Activated CD8-positive, alpha-beta memory T cell treated with anti-CD3 and anti-CD28 coated beads, Interleukin-2, amount 50 U/mL, for 48 hours (primary cell): ENCODE measurements at regions not wholly inside any gene's neighbourhood (a gene's known extent, or its start where the extent isn't known, plus 50 kb on each side); places are given as distances from the start of the nearest gene placed in this dataset.

Source experiments
- DNase-seq: peaks from one replicate; pipeline ENCODE4 v3.0.0-alpha.2; 2020

DNA sequence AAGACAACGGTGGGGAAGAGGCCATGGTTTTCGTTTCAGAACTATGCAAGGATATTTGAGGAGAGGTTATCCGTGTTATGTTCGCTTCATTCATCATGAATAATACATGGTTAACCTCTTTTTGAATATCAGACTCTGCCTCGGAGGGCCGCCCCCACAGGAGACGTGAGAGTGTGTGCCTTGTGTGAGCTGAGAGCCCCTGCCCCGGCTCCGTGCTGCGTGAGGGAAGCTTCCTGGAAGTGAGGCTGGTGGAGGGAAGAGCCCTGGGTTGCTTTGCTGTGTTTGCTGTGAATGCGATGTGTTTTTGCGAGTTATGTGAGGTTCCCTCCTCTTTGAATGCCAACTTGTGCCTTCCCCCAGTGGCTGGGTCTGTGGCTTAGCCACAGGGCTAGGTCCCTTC, 146.0 kb upstream of the RTL1 start:
- no peak for DNase-seq

DNA sequence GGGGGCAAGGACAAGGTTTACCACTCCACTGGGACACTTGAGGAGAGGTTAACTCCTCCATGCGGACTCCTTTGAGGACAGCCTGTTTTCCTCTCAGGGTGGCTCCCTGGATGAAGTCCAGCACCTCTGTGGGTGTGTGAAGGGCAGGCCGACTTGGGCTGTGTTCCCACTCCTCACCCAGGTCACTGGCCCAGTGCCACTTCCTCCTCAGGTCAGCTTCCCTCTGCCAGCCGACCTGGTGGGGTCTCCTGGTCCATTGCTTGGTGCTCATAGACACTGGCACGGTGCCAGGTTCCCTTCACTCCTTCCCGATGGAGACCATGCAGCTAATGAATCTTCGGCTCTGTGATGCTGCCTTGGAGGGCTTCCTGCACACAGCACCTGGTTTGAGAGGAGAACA, 146.4 kb upstream of the RTL1 start:
- no peak for DNase-seq

DNA sequence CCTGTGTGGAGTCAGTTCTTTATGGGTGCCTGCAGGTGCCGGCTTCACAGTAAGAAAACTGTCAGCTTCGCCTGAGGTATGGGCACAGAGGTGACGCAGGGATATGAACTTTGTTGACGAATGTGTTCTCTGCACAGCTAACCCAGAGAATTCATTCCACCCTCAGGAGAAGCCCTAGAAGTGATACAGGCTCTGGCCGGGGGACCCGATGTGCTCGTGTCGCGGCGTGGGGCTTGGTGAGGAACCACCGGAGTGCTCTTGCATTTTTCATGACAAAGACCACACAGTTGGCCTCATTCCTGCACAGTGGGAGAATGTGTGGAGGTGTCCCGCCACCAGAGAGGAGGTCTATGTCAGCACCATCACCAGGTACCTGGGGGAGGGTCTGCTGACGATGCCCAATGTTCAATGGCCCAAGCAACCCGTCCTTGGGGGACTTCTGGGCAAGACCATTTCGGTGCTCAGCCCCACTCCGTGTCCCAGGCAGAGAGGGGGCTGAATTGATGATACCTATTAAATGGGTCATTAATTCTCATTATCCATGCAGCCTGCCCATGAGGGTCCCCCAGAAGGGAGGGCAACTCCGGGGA, 147.5 kb upstream of the RTL1 start:
- no peak for DNase-seq

DNA sequence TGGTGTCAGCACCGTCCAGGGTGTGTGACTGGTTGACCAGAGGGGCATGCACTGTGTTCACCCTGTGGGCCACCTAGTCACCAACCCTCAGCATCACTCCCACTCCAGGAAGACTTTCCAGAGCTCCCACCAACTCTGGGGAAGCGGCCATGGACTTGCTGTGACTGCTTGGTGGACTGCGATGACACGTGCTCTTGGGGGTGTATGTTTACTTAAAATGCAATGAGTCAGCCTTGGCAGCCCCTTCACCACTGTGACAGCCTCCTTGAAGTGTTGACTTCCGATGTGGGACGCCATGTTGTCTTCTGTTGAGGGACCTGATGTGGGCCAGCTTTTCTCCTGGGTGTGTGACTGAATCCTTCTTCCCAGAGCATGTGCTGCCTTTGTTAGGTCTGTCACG, 151.1 kb upstream of the RTL1 start:
- no peak for DNase-seq

DNA sequence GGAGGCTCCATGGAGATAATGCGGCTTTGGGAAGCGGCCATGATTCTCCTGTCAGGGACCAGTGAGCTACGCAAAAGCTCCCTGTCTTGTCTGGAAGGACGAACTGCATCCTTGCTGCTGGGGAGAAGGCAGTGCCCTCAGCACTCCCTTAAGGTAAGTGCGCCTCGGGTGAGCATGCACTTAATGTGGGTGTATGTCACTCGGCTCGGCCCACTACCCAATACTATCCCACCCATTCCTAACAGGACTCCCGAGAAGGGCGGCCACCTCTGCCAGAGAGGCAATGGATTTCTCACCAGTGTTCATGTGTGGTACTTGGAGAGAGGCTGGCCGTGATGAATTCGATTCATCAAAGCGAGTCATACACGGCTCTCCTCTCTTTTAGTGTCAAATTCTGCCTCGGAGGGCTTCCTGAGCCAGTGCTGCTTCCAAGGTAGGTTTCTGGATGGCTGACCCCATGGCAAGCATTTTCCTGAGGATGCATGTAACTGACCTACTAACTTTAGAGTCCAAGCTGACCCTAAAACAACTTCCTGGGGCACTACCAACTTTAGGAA, 151.7 kb upstream of the RTL1 start:
- DNase-seq: no peak

DNA sequence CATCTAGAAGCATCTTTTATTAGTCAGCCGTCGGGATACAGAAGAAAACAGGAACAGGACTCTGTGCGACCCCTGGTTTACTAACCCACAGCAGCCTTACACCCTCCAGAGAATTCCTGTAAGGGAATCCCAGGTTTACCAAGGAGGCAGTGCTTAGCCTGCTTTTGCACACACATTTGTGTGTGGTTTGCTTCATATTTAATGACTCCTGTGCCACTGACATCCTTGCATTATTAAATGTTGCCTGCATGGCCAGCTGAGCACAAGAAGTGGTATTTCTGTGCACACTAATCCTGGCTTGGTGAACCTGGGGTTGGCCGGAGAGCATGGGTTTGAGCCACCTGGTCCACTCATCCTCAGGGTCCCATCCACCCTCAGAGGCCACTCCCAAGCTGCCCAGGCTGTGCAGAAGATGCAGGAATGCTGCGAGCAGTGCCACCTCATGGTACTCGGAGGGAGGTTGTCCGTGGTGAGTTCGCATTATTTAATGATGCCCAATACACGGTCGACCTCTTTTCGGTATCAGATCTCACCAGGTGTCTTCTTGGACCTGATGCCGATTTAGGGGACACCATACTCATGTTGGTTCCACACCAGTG, 152.4 kb upstream of the RTL1 start:
- DNase-seq: no peak

DNA sequence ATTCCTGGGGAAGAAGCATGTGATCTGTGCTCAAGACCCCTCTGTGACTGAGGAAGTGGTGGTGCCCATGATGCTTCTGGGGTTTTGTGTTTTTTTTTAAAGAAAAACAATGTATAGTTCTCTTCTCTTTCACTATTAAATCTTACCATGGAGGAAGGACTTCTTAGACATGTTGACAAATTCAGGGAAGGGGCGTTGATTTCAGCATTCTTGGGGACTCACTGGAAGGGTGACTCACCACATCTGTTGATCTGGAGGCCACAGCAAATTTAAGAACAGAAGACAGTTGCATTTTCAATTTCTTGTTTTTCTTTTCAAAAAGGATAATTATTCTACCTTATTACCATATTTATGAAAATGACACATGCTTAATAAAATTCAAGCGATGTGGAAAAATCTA, 152.9 kb upstream of the RTL1 start:
- DNase-seq: no peak

DNA sequence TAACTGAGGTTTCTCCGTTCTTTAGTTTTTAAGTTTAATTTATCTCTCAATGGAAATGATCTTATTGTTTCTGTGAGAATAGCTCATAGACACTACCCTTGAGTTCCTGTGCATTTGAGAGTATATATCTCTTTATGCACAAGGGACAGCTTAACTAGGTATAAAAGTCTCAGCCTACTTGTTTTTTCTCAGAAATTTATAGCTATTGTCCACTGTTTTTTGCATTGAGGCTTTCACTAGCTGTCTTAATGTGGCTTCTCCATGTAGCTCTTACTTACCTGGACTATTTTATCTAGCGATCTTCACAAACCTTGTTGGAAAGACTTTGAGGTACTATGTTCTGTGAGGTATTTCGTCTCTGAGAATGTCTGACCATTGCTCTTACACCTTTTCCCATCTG, 153.9 kb upstream of the RTL1 start:
- no peak for DNase-seq

DNA sequence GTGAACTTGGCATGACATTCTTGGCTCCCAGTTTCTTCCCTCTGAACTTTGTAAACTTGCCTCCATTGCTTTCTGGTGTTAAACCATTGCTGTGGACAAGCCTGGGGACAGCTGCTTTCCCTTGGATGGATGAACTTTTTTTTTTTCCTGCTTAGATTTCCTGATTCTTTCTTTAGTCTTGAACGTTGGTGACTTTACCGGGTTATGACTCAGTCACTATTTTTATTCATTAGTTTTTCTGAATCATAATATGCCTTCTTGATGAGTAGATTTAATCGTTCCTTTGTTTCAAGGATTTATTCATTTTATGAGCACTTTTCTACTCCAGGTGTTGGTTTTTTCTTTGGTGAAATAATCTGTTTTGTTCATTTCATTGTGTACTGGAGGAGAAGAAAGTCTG, 155.0 kb upstream of the RTL1 start:
- no peak for DNase-seq

DNA sequence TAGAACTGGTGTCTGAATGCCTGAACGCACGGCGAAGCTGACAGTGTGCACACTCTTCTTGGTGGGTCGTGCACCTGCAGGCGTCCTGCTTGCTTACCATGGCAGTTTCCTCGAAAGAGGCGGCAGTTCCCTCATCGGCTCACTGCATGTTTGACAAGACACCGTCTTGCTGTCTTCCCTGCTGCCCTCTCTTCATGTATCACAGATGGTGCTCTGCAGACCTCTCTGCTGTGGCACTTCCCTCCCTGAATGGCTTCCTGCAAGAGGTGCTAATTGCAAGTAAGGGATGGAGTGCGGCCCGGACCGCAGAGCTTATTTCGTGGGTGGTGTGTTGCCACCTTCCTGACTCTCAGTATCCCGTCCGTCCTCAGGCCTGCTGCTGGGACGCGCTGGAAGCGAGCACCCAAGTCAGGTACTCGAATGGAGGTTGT, 156.7 kb upstream of the RTL1 start:
- DNase-seq: no peak

DNA sequence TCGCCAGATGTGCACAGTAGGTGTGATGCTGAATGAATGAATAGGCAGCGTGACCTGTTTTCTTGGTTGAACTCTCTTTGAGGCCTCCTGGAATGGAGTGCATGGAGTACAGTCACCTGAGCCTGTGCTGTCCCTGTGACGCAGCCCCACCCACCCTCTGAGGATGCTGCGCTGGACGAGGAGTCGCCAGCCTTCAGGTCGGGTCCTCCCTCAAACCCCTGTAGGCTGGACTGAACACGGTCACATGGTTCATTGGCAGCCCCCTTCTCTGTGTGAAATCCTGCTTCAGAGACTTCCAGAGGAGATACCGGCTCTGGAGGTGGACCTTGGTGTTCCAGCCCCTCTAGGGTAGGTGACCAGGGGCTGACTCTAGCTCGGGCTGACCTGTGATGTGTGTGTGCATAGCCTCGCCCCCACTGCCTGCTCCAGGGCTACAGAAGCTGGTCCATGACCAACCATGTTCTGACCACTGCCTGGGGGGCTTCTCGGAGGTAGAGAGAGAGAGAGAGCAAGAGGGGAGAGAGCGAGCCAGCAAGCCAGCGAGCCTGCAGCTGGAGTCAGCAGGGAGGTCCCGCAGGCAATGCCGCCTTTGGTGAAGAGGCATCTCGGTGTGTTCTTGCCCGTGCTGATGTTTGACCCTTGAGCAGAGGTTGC, 158.0 kb upstream of the RTL1 start:
- DNase-seq: no peak

DNA sequence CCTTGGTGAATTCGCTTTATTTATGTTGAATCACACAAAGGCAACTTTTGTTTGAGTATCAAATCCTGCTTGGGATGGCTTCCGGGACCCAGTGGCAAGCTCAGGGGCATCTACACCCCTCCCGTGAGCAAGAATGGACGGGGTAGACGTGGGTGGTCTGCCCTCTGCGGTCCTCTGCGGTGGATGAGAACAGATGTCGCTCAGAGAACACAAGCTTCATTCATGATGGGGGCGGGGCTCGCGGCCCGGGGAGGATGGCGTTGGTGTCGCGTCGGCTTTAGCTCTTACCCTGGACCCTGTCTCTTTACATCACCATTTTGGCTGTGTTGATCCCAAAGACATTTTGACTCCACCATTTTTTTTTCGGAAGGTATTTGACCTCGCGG, 158.5 kb upstream of the RTL1 start:
- DNase-seq: no peak

DNA sequence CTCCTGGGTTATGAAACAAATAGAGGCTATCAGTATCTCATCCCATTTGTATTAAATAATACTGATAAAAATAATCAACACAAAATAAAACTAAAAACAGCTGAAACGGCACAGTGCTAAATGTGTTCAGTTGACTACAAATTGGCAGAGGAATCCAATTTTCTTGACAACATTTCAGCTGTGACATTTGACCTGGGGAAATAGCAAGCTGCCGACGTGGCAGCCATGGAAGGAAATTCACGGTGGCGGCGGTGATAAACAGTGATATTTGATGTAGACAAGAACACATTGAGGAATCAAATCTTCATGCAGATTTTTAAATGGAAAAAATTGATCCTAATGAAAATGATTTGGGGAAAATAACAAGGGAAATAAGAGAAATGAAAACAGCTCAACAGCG, 159.1 kb upstream of the RTL1 start:
- no peak for DNase-seq

DNA sequence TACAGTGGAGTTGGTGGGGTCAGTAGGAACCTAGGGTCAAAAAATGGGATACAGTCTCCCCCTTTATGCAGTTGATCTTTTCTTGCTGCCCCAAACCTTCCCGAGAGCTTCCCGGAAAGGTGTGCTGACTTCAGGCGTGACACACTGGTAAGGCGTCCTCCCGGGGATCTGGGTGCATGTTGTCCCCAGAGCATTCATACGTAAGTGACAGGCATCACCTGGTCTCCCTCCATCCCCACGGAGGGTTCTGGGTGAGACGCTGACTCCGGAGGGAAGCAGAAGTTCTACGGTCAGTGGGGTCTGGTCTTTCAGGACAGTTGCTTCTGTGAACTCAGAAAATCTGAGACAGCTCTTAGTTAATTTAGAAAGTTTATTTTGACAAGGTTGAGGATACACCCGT, 159.6 kb upstream of the RTL1 start:
- DNase-seq: no peak

DNA sequence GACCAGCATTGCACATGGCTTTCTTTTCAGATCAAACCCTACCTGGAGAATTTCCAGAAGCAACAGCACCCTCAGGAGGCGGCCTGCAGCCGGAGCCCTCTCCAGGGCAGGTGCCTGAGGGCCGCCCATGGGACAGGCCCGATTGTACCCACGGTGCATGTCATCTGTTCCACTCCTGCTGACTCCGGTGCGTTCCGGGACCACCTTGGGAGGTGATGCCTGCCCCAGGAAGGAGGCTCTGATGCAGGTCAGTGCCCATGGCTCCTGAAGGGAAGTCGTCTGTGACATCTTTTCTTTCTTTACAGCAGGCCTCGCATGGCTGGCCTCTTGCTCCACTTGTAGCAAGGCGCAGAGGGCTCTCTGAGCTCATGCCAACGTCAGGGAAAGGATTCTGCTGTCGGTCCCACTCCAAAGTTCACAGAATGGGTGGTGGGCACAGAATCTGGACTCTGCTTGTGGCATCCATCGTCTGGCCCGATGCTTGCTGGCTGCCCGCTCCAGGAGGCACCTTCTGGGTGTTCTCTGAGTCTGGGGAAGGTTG, 160.7 kb upstream of the RTL1 start:
- DNase-seq: no peak

DNA sequence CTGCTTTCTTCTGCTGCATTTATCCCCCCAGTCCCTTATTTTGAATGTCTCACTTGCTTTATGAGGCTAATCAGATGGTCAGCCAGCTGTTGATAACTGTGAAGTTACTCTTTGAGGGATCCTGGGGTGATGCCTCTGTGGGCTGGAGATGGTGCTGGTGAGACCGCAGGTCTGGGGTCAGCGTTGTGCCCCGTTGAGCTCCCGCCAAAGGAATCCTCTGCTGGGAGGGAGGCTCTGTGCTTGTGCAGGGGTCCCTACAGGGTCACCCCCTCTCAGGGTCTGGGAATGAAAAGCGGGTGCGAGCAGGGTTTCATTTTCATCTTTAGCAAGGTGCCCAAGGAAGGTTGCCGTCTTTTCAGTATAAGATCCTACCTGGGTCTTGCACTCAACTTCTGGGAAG, 161.2 kb upstream of the RTL1 start:
- DNase-seq: no peak

DNA sequence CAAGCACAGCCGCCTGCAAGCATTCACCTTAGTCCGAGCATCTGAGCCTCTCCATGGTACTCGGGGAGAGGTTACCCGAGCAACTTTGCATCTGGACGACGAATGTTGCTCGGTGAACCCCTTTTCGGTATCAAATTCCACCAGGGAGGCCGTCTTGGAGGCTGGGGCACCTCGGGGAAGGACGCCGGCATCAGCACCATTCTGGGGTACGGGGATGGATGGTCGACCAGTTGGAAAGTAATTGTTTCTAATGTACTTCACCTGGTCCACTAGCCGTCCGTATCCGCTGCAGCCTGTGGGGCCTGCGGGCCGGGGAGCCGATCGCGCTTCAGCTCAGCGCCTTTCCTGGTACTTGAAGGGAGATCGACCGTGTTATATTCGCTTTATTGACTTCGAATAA, 161.7 kb upstream of the RTL1 start:
- DNase-seq: no peak

DNA sequence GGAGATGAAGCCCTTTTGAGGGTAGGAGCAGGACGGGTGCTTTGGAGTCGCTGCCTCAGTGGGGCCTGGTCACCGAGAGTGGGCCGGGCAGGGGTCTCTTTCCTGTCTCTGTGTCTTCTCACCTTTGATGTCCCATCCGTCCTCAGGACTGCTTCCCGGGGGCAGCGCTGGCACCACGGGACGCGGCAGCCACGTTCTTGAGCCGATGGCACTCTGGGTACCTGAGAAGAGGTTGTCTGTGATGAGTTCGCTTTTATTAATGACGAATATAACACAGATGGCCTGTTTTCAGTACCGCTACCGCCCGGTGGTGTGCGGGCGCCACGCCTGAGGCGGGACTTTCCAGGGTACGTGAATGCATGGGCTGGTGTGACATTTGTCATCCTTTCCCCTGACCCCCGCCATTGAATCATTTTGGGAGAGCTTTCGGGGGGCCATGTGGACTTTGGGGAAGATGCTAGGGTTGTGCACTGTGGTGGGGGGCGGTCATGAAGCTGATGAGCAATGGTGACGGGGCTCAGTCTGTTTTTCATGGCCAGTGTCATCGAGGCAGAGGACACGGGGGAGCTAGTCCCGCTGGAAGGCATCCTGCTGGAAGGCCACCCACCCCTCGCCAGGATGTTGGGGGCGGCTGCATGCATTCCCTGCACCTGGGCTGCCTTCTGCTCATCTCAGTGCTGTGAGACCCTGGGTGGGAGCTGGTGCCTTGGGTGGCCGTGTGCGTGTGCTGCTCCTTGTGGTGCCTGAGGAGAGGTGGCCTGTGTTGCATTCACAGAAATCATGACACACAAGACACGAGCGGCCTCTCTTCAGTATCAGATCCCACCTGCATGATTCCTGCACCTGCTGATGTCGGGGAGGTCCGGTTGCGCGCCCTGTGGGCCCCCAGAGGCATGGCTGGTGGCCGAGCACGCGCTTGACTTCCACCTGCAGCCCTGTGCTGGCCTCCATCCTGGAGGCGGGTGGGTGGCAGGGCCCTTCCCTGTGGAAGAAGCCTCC, 162.5 kb upstream of the RTL1 start:
- no peak for DNase-seq

DNA sequence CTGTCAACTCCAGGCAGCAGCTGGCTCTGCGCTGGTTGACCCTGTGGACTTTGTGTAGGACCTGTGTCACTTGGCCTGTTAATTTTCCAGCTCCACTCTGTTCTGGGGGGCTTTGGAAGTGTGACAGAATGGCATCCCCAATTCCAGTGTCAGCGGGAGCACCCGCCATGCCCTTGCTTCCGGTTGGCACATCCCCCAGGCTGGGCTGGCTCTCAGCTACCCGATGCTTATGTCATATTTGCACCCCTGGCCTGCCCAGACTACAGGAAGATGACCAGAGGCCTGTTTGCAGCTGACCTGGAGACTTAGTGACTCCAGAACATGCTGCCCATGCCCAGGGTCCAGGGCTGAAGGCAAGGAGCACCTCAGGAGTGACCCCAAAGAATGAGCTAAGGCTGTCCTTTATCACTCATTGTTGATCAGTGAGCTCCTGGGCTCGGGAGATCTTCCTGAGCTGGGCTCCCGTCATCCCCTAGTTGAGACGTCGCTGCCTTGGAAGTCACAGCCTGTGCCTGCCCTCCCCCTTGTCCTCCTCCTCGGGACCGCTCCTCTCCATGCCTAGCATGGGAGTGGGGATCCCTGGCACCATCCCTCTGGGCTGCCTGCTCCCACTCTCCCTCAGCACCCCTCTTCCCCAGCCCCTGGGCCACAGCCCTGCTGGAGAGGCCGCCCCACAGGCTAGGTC, 163.4 kb upstream of the RTL1 start:
- peak; percentile 4 for DNase-seq

DNA sequence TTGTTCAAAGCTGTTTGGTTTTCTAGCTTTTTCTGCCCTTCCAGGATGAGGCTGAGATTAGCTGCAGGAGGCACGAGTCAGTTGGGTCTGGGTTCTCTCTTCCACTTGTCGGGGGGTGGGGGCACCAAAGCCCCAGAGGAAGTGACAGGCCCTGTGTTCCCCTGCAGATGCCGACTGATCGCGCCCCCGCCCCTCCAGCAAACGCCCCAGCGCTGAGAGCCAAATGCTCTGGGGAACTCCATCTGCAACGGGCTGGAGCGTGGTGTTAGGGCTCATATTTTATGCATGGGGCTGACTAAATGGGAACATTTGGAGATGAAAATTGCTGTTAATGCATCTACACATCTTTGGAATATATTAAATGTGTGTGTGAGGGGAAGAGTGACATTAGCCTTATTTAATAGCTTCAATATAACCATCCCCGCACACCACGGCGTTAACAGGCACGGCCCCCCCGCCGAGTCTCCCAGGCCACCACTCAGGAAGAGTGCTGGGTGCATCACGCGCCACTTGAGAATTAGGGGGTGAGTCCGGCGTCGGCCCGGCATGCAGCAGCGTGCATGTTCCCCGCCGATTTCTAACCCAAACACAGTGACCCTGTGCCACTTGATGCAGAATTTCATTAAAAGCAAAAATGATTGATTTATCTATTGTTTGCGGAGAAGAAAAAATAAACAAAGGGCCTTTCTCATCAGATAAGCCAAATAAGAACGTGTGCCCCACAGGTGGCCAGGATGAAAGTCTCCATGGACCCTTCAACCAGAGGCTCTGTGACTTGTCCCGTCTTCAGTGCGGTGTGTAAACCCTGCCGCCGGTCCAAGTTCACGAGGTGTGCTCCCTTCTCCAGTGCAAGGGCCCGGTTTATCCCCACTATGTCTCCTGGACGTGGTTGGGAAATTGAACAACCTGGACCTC, 165.0 kb upstream of the RTL1 start:
- peak; percentile 13 for DNase-seq

DNA sequence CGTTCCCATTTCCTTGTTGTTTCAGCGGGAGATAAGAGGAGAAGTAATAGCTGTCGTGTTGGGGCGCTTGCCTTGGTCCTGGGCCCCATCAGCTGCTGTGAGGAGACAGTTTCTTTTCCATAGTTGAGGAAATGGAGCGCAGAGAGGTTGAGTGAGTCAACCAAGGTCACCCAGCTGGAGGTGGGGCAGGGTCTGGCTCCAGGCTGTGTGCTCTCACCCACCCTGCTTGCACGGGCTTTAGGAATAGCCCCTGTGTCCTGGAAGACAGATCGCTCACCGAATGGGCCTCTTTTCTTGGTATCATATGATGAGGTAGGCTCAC, 165.7 kb upstream of the RTL1 start:
- peak; percentile 25 for DNase-seq
